MCF 10A (cell line): ENCODE measurements at regions not wholly inside any gene's neighbourhood (a gene's known extent, or its start where the extent isn't known, plus 50 kb on each side); places are given as distances from the start of the nearest gene placed in this dataset.

Experiments
- BruUV-seq: library from RNA; stranded (reverse); fragments of 400-500 nt; replicated peaks from 2 replicates; lab custom pipeline; 2021; lab: Mats Ljungman, UMichigan
- CTCF ChIA-PET: fragments of 300-600 bp; sonication (Branson Sonifier 250); formaldehyde crosslinking; extraction: SDS; loops from one replicate; lab custom pipeline; 2021; ENCODE audit warnings: antibody characterized with exemption, inconsistent platforms; lab: Yijun Ruan, JAX
- POLR2A ChIA-PET: fragments of 300-600, 350-650 bp; sonication (Branson Sonifier 250); formaldehyde crosslinking; extraction: SDS; loops from one replicate; lab custom pipeline; 2020; ENCODE audit warnings: antibody characterized with exemption, inconsistent platforms; lab: Yijun Ruan, JAX
- DNase-seq: peaks from one replicate; pipeline ENCODE4 v3.0.0-alpha.2; 2018; ENCODE audit not compliant: unreplicated experiment
- H3K27ac Mint-ChIP-seq: one replicate; pipeline ENCODE4 v1.8.0; 2022; ENCODE audit warnings: mild to moderate bottlenecking, low read depth, mixed read lengths; ENCODE audit not compliant: unreplicated experiment
- H3K27me3 Mint-ChIP-seq: one replicate; pipeline ENCODE4 v1.8.0; 2022; ENCODE audit warnings: mixed read lengths; ENCODE audit not compliant: insufficient read depth, unreplicated experiment
- H3K36me3 Mint-ChIP-seq: one replicate; pipeline ENCODE4 v1.8.0; 2022; ENCODE audit warnings: mild to moderate bottlenecking, moderate library complexity, mixed read lengths; ENCODE audit not compliant: insufficient read depth, unreplicated experiment
- H3K4me1 Mint-ChIP-seq: one replicate; pipeline ENCODE4 v1.8.0; 2022; ENCODE audit warnings: mixed read lengths; ENCODE audit not compliant: insufficient read depth, unreplicated experiment
- H3K4me3 Mint-ChIP-seq: one replicate; pipeline ENCODE4 v1.8.0; 2022; ENCODE audit warnings: mild to moderate bottlenecking, moderate library complexity, mixed read lengths; ENCODE audit not compliant: unreplicated experiment
- H3K9me3 Mint-ChIP-seq: one replicate; pipeline ENCODE4 v1.8.0; 2022; ENCODE audit warnings: mixed read lengths; ENCODE audit not compliant: unreplicated experiment
- CTCF ChIP-seq: fragments of 200-600 bp; IDR thresholded peaks from one replicate; pipeline ENCODE4 v1.8.0; 2022; ENCODE audit warnings: antibody characterized with exemption, mild to moderate bottlenecking; ENCODE audit not compliant: unreplicated experiment
- intact Hi-C: fragments of 100-400 bp; cut with micrococcal nuclease; formaldehyde crosslinking; loops from 2 replicates; pipeline ENCODE4 v1.14.1; 2022

DNA sequence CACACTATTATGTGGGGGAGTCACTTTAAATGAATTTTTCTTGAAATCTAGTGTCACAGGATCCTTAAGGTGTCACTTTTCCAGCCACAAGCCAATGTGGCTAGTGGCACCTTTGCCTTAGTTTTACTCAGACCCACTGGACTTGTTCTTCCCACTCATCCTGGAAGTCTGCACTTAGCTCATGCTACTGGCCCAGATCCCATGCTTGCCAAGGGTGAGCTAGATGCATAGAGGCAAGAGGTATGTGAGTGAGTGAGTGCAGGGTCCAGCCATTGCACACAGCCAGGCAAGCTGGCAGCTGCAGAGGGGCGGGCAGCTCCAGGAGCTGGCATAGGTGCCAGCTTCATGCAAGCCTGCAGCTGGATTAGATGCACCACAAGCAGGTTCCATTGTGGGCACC is 81.0 kb downstream of the CGGBP1 start:
- H3K4me3 Mint-ChIP-seq, result no peak overlapping the region
- POLR2A ChIA-PET, result no interaction called here
- BruUV-seq, result no TSS peak
- no peak for TF ChIP-seq CTCF
- intact Hi-C loops, result no loop called here
- no peaks in the 10 kb centered on the region for H3K27me3 Mint-ChIP-seq
- no peaks in the 10 kb centered on the region for H3K4me1 Mint-ChIP-seq
- DNase-seq, result no peak
- CTCF ChIA-PET, result interaction anchor here (0.5 to 1.0 kb wide), 3 partner anchors 206 to 1203 kb away, joined by 3 to 4 read pairs (median 3); no protein-coding TSS in a partner anchor
- no peaks in the 10 kb centered on the region for H3K36me3 Mint-ChIP-seq
- H3K27ac Mint-ChIP-seq, result no peak overlapping the region
- no peaks in the 10 kb centered on the region for H3K9me3 Mint-ChIP-seq

- H3K27me3 Mint-ChIP-seq, result no peaks in the 10 kb centered on the region
- BruUV-seq, result no TSS peak
- intact Hi-C loops, result no loop called here
- DNase-seq, result no peak
- POLR2A ChIA-PET, result no interaction called here
- no peak for TF ChIP-seq CTCF
- no peaks in the 10 kb centered on the region for H3K9me3 Mint-ChIP-seq
- H3K4me1 Mint-ChIP-seq, result no peaks in the 10 kb centered on the region
- CTCF ChIA-PET, result interaction anchor here (0.6 to 0.9 kb wide), 2 partner anchors 138 to 645 kb away, joined by 3 read pairs; no protein-coding TSS in a partner anchor
- no peak overlapping the region for H3K27ac Mint-ChIP-seq
- no peaks in the 10 kb centered on the region for H3K36me3 Mint-ChIP-seq
- no peak overlapping the region for H3K4me3 Mint-ChIP-seq
These were observed 83.1 kb downstream of the CGGBP1 start for GRCh38 chr3:87975716-87976115.

DNA sequence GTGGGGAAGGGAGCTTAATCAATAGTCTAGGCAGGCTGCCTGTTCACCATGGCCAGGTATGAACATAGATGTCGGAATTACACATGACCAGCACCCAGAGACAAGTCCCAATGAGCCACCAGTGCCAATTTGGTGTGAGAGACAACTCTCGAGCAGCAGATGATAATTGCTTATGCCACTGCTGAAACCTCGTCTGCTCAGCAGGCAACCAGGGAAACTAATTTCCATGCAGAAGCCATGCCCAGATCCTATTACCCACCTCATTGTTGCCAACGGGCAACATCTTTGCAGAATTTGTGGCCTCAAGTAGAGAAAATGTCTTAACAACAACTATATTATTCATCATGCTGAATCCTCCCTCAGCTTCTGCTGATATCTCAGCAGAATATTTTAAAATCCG is 84.9 kb downstream of the CGGBP1 start:
- Mint-ChIP-seq H3K4me1 (no peaks in the 10 kb centered on the region), H3K36me3 (no peaks in the 10 kb centered on the region), H3K4me3 (no peak overlapping the region), H3K27ac (no peak overlapping the region), H3K9me3 (no peaks in the 10 kb centered on the region), H3K27me3 (no peaks in the 10 kb centered on the region)
- ChIA-PET CTCF (interaction anchor here (1.0 kb wide), 1 partner anchor 29 kb away, joined by 3 read pairs; no protein-coding TSS in a partner anchor), POLR2A (no interaction called here)
- intact Hi-C loops, result no loop called here
- TF ChIP-seq CTCF, result no peak
- no TSS peak for BruUV-seq
- no peak for DNase-seq

DNA sequence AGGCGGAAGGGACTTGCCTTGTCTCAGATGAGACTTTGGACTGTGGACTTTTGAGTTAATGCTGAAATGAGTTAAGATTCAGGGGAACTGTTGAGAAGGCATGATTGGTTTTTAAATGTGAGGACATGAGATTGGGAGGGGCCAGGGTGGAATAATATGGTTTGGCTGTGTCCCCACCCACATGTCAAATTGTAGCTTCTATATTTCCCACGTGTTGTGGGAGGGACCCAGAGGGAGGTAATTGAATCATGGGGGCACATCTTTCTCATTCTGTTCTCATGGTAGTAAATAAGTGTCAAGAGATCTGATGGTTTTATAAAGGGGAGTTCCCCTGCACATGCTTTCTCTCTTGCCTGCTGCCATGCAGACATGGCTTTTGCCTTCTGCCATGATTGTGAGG is 89.2 kb downstream of the CGGBP1 start:
- BruUV-seq, result no TSS peak
- POLR2A ChIA-PET, result no interaction called here
- peaks cover 8% of the 10 kb centered on the region for H3K9me3 Mint-ChIP-seq
- no peaks in the 10 kb centered on the region for H3K4me1 Mint-ChIP-seq
- no peak overlapping the region for H3K27ac Mint-ChIP-seq
- TF ChIP-seq CTCF, result no peak
- H3K36me3 Mint-ChIP-seq, result no peaks in the 10 kb centered on the region
- no peak for DNase-seq
- no peak overlapping the region for H3K4me3 Mint-ChIP-seq
- no peaks in the 10 kb centered on the region for H3K27me3 Mint-ChIP-seq
- intact Hi-C loops, result no loop called here
- CTCF ChIA-PET, result interaction anchor here (0.6 kb wide), 1 partner anchor 194 kb away, joined by 3 read pairs; no protein-coding TSS in a partner anchor
